ENCODE measurements at regions not wholly inside any gene's neighbourhood (a gene's known extent, or its start where the extent isn't known, plus 50 kb on each side); places are given as distances from the start of the nearest gene placed in this dataset.

GRCh38 chr3:102974333-102974732, 539.5 kb downstream of the ZPLD1 start:
- no peaks in the 10 kb centered on the region for H3K4me1 Mint-ChIP-seq
- H3K4me3 Mint-ChIP-seq: no peak overlapping the region
- H3K9me3 Mint-ChIP-seq: peaks cover 0 to 10% of the 10 kb centered on the region in 2 donors
- H3K27me3 Mint-ChIP-seq: no peaks in the 10 kb centered on the region
- ATAC-seq (no peak), DNase-seq (no peak)
- H3K27ac Mint-ChIP-seq: no peak overlapping the region

GRCh38 chr3:102979191-102979590, 544.4 kb downstream of the ZPLD1 start:
- Mint-ChIP-seq H3K27me3 (no peaks in the 10 kb centered on the region), H3K9me3 (no peaks in the 10 kb centered on the region), H3K4me3 (no peak overlapping the region), H3K4me1 (no peaks in the 10 kb centered on the region), H3K27ac (no peak overlapping the region)
- no peak for DNase-seq
- no peak for ATAC-seq

GRCh38 chr3:102979682-102980354, 545.0 kb downstream of the ZPLD1 start:
- no peak overlapping the region for H3K4me3 Mint-ChIP-seq
- no peaks in the 10 kb centered on the region for H3K27me3 Mint-ChIP-seq
- ATAC-seq: no peak
- no peaks in the 10 kb centered on the region for H3K9me3 Mint-ChIP-seq
- DNase-seq: no peak
- H3K27ac Mint-ChIP-seq: no peak overlapping the region
- H3K4me1 Mint-ChIP-seq: no peaks in the 10 kb centered on the region

GRCh38 chr3:102980355-102980696, 545.5 kb downstream of the ZPLD1 start:
- no peaks in the 10 kb centered on the region for H3K9me3 Mint-ChIP-seq
- no peak overlapping the region for H3K27ac Mint-ChIP-seq
- no peaks in the 10 kb centered on the region for H3K27me3 Mint-ChIP-seq
- ATAC-seq: no peak
- no peaks in the 10 kb centered on the region for H3K4me1 Mint-ChIP-seq
- DNase-seq: no peak
- no peak overlapping the region for H3K4me3 Mint-ChIP-seq

GRCh38 chr3:103002425-103003176, 567.8 kb downstream of the ZPLD1 start:
- H3K4me3 Mint-ChIP-seq: no peak overlapping the region
- DNase-seq (no peak), ATAC-seq (no peak)
- no peak overlapping the region for H3K27ac Mint-ChIP-seq
- no peaks in the 10 kb centered on the region for H3K9me3 Mint-ChIP-seq
- no peaks in the 10 kb centered on the region for H3K4me1 Mint-ChIP-seq
- no peaks in the 10 kb centered on the region for H3K27me3 Mint-ChIP-seq

GRCh38 chr3:103006526-103007183, 571.8 kb downstream of the ZPLD1 start:
- Mint-ChIP-seq H3K27ac (no peak overlapping the region), H3K4me3 (no peak overlapping the region), H3K9me3 (peaks cover 0 to 5% of the 10 kb centered on the region in 2 donors), H3K27me3 (no peaks in the 10 kb centered on the region), H3K4me1 (no peaks in the 10 kb centered on the region)
- DNase-seq (no peak), ATAC-seq (no peak)

- Mint-ChIP-seq H3K4me1 (no peaks in the 10 kb centered on the region), H3K4me3 (no peak overlapping the region), H3K27ac (no peak overlapping the region), H3K9me3 (peaks cover 0 to 5% of the 10 kb centered on the region in 2 donors), H3K27me3 (no peaks in the 10 kb centered on the region)
- ATAC-seq: no peak
- no peak for DNase-seq
Measured at GRCh38 chr3:103009609-103010008, 574.8 kb downstream of the ZPLD1 start.

- no peak for ATAC-seq
- Mint-ChIP-seq H3K9me3 (no peaks in the 10 kb centered on the region), H3K27ac (no peak overlapping the region), H3K4me1 (no peaks in the 10 kb centered on the region), H3K27me3 (no peaks in the 10 kb centered on the region), H3K4me3 (no peak overlapping the region)
- DNase-seq: no peak
Measured at GRCh38 chr3:103025880-103026279, 591.1 kb downstream of the ZPLD1 start.

GRCh38 chr3:103033841-103034240, 599.0 kb downstream of the ZPLD1 start:
- ATAC-seq: no peak
- no peaks in the 10 kb centered on the region for H3K27me3 Mint-ChIP-seq
- H3K4me3 Mint-ChIP-seq: no peak overlapping the region
- H3K9me3 Mint-ChIP-seq: no peaks in the 10 kb centered on the region
- no peak overlapping the region for H3K27ac Mint-ChIP-seq
- no peaks in the 10 kb centered on the region for H3K4me1 Mint-ChIP-seq
- no peak for DNase-seq

GRCh38 chr3:103047640-103048039, 612.8 kb downstream of the ZPLD1 start:
- no peak for ATAC-seq
- peaks cover 0 to 5% of the 10 kb centered on the region in 2 donors for H3K9me3 Mint-ChIP-seq

GRCh38 chr3:103048068-103048722, 613.4 kb downstream of the ZPLD1 start:
- H3K27ac Mint-ChIP-seq: no peak overlapping the region
- H3K27me3 Mint-ChIP-seq: no peaks in the 10 kb centered on the region
- ATAC-seq (no peak), DNase-seq (no peak)
- H3K9me3 Mint-ChIP-seq: peaks cover 0 to 5% of the 10 kb centered on the region in 2 donors
- H3K4me1 Mint-ChIP-seq: no peaks in the 10 kb centered on the region
- H3K4me3 Mint-ChIP-seq: no peak overlapping the region

More at GRCh38 chr3:103047640-103048039, 612.8 kb downstream of the ZPLD1 start:
- no peak overlapping the region for H3K4me3 Mint-ChIP-seq
- no peaks in the 10 kb centered on the region for H3K27me3 Mint-ChIP-seq
- DNase-seq: no peak
- no peak overlapping the region for H3K27ac Mint-ChIP-seq
- H3K4me1 Mint-ChIP-seq: no peaks in the 10 kb centered on the region

GRCh38 chr3:103052236-103052830, 617.5 kb downstream of the ZPLD1 start:
- ATAC-seq: no peak
- Mint-ChIP-seq H3K27ac (peak overlapping the region in 1 of 2 donors; percentile 48), H3K9me3 (peaks cover 5 to 8% of the 10 kb centered on the region in 2 donors)

GRCh38 chr3:103055021-103055520, 620.3 kb downstream of the ZPLD1 start:
- no peak overlapping the region for H3K4me3 Mint-ChIP-seq

More at GRCh38 chr3:103052236-103052830, 617.5 kb downstream of the ZPLD1 start:
- no peak for DNase-seq
- no peaks in the 10 kb centered on the region for H3K4me1 Mint-ChIP-seq
- H3K4me3 Mint-ChIP-seq: no peak overlapping the region
- H3K27me3 Mint-ChIP-seq: no peaks in the 10 kb centered on the region

GRCh38 chr3:103056542-103056941, 621.7 kb downstream of the ZPLD1 start:
- H3K9me3 Mint-ChIP-seq: peaks cover 0 to 8% of the 10 kb centered on the region in 2 donors
- H3K4me1 Mint-ChIP-seq: no peaks in the 10 kb centered on the region
- DNase-seq (no peak), ATAC-seq (no peak)
- H3K27ac Mint-ChIP-seq: no peak overlapping the region
- H3K4me3 Mint-ChIP-seq: no peak overlapping the region
- H3K27me3 Mint-ChIP-seq: no peaks in the 10 kb centered on the region

More at GRCh38 chr3:103055021-103055520, 620.3 kb downstream of the ZPLD1 start:
- Mint-ChIP-seq H3K9me3 (peaks cover 4 to 8% of the 10 kb centered on the region in 2 donors), H3K4me1 (no peaks in the 10 kb centered on the region), H3K27ac (no peak overlapping the region), H3K27me3 (no peaks in the 10 kb centered on the region)
- no peak for ATAC-seq
- no peak for DNase-seq

GRCh38 chr3:103057003-103057402, 622.2 kb downstream of the ZPLD1 start:
- H3K27me3 Mint-ChIP-seq: no peaks in the 10 kb centered on the region
- no peak overlapping the region for H3K27ac Mint-ChIP-seq
- H3K9me3 Mint-ChIP-seq: peaks cover 0 to 8% of the 10 kb centered on the region in 2 donors
- ATAC-seq (no peak), DNase-seq (no peak)
- H3K4me1 Mint-ChIP-seq: no peaks in the 10 kb centered on the region
- H3K4me3 Mint-ChIP-seq: no peak overlapping the region
